ENCODE measurements at regions not wholly inside any gene's neighbourhood (a gene's known extent, or its start where the extent isn't known, plus 50 kb on each side); places are given as distances from the start of the nearest gene placed in this dataset.

GRCh38 chr12:103046154-103046553 lies 88.7 kb downstream of the ASCL1 start:
- TF ChIP-seq SMARCA4 (IDR thresholded peaks at IDR 0.05) (no peak), CHD4 (IDR thresholded peaks at IDR 0.05; ENCODE audit: insufficient read depth, insufficient replicate concordance, low read depth, low read length, poor library complexity, severe bottlenecking) (no peak), ZNF518B (CRISPR knock-in tag; IDR thresholded peaks at IDR 0.05) (no peak), ZNF436 (CRISPR knock-in tag; IDR thresholded peaks at IDR 0.05) (no peak), TRIM28 (IDR thresholded peaks at IDR 0.05) (no peak), TCF3 (CRISPR knock-in tag; IDR thresholded peaks at IDR 0.05) (no peak), STAT6 (CRISPR knock-in tag; IDR thresholded peaks at IDR 0.05) (no peak)
- TF ChIP-seq, protein P1, sequence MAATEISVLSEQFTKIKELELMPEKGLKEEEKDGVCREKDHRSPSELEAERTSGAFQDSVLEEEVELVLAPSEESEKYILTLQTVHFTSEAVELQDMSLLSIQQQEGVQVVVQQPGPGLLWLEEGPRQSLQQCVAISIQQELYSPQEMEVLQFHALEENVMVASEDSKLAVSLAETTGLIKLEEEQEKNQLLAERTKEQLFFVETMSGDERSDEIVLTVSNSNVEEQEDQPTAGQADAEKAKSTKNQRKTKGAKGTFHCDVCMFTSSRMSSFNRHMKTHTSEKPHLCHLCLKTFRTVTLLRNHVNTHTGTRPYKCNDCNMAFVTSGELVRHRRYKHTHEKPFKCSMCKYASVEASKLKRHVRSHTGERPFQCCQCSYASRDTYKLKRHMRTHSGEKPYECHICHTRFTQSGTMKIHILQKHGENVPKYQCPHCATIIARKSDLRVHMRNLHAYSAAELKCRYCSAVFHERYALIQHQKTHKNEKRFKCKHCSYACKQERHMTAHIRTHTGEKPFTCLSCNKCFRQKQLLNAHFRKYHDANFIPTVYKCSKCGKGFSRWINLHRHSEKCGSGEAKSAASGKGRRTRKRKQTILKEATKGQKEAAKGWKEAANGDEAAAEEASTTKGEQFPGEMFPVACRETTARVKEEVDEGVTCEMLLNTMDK (IDR thresholded peaks at IDR 0.05; ENCODE audit: borderline replicate concordance, insufficient read depth, low read depth, low read length, poor library complexity, severe bottlenecking): no peak
- Histone ChIP-seq H2AFZ (ENCODE audit: low read depth, low read length) (no peak overlapping the region), H3K9ac (ENCODE audit: insufficient read depth in 1 of 2, low read depth in 2 of 2, low read length in 2 of 2) (no peak overlapping the region), H3K27me3 (ENCODE audit: control insufficient read depth in 2 of 2, insufficient read depth in 2 of 2, low read length in 2 of 2) (no peaks in the 10 kb centered on the region), H3K4me3 (no peak overlapping the region), H3K9me3 (replicated peaks; ENCODE audit: control insufficient read depth, insufficient read depth, low read depth, low read length) (no peaks in the 10 kb centered on the region), H3K9me1 (ENCODE audit: control insufficient read depth, insufficient read depth, low read length) (no peaks in the 10 kb centered on the region), H3K79me2 (ENCODE audit: control insufficient read depth, insufficient read depth, low read length) (no peaks in the 10 kb centered on the region), H4K20me1 (replicated peaks; ENCODE audit: control insufficient read depth, insufficient read depth, low read length) (no peaks in the 10 kb centered on the region), H3K27ac (ENCODE audit: extremely low read depth, low read depth, low read length) (no peak overlapping the region), H3K4me1 (replicated peaks in 1 of 2; ENCODE audit: control insufficient read depth in 2 of 2, insufficient read depth in 2 of 2, low read length in 2 of 2) (no peaks in the 10 kb centered on the region), H3K4me2 (ENCODE audit: insufficient read depth, low read length) (no peak overlapping the region), H3K36me3 (ENCODE audit: control insufficient read depth, insufficient read depth, low read length) (no peaks in the 10 kb centered on the region)
- 0% methylated on average over 3 of the region's 3 CpGs for WGBS (ENCODE audit: insufficient coverage, low coverage, missing lambda C conversion rate)
- ChIA-PET POLR2A (no interaction called here), CTCF (ENCODE audit: low intra/inter-chr PET ratio) (no interaction called here)
- intact Hi-C loops (cut with micrococcal nuclease): no loop called here
- no peak for FAIRE-seq
- DNase-seq (ENCODE audit: extremely low read depth in 1 of 4, low spot score in 3 of 4): no peak
- in situ Hi-C loops (cut with MboI): no loop called here
- no peak for ATAC-seq
- no TSS peak for BruUV-seq (replicated peaks)
